Mesothelial cell of epicardium (in vitro differentiated cells): ENCODE measurements at regions not wholly inside any gene's neighbourhood (a gene's known extent, or its start where the extent isn't known, plus 50 kb on each side); places are given as distances from the start of the nearest gene placed in this dataset.

Experiments
- DNase-seq, 2 experiments: peaks; one replicate each; pipeline ENCODE4 v3.0.0; 2021; ENCODE audit warnings: low spot score in 2 of 2; ENCODE audit not compliant: unreplicated experiment in 2 of 2
- H3K27ac Mint-ChIP-seq: 2 replicates; pipeline ENCODE4 v1.8.0; 2021; ENCODE audit warnings: mixed read lengths
- H3K27me3 Mint-ChIP-seq: 2 replicates; pipeline ENCODE4 v1.8.0; 2021; ENCODE audit warnings: low read depth, mixed read lengths
- H3K36me3 Mint-ChIP-seq: 2 replicates; pipeline ENCODE4 v1.8.0; 2021; ENCODE audit warnings: mixed read lengths
- H3K4me1 Mint-ChIP-seq: 2 replicates; pipeline ENCODE4 v1.8.0; 2021; ENCODE audit warnings: mixed read lengths
- H3K4me3 Mint-ChIP-seq: 2 replicates; pipeline ENCODE4 v1.8.0; 2021; ENCODE audit warnings: mild to moderate bottlenecking, moderate library complexity, mixed read lengths
- H3K9me3 Mint-ChIP-seq: 2 replicates; pipeline ENCODE4 v1.8.0; 2021; ENCODE audit warnings: mixed read lengths
- TF ChIP-seq, protein P1 (sequence below): fragments of 200-600 bp; sonication (generic); IDR thresholded peaks from one replicate; pipeline ENCODE4 v1.5.0; 2021; ENCODE audit warnings: antibody characterized with exemption; ENCODE audit not compliant: unreplicated experiment

DNA sequence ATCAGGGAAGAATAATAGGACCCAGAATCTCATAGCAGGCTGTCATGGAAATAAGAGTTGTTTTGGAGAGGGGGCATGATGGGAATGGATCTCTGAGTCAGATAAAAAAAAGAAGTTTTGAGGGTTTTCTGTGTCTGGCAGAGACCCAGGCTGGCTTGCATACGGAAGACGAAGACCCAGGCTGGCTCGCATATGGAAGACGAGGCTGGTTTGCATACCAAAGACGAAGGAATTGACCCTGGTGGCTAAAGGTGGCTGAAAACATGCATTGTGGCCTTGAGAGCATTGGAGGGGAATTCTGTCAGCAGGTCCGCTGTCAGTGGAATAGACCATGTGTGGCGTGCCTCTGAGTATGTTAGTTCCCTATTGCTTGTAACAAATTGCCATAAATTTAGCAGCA is 335.1 kb downstream of the BTBD3 start:
- Mint-ChIP-seq H3K4me3 (no peak overlapping the region), H3K27ac (no peak overlapping the region)

DNA sequence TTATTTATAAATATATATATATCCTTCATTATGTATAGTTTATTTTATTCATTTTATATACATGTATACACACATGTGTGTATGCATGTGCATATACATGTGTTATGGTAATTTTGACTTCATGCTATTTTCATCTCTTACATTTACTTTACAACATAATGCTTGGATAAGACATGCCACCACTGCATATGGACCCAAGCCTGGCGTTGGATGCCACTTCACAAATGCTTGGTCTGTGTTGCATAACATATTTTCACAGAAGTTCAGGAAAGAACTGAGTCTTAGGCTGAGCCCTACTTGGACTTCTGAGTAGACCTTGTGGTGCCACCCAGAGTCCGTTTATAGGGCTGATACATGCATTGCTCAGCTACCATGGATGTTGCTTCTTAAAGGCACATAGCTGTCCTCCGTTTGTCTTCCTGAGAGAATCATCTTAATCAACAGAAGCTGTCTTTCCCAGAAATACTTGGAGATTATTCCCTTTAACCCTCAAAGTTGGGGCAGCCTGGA is 337.8 kb downstream of the BTBD3 start:
- DNase-seq: no peak
- H3K27me3 Mint-ChIP-seq: no peaks in the 10 kb centered on the region
- no peak overlapping the region for H3K27ac Mint-ChIP-seq
- H3K4me3 Mint-ChIP-seq: no peak overlapping the region
- no peaks in the 10 kb centered on the region for H3K9me3 Mint-ChIP-seq
- TF ChIP-seq, protein P1, sequence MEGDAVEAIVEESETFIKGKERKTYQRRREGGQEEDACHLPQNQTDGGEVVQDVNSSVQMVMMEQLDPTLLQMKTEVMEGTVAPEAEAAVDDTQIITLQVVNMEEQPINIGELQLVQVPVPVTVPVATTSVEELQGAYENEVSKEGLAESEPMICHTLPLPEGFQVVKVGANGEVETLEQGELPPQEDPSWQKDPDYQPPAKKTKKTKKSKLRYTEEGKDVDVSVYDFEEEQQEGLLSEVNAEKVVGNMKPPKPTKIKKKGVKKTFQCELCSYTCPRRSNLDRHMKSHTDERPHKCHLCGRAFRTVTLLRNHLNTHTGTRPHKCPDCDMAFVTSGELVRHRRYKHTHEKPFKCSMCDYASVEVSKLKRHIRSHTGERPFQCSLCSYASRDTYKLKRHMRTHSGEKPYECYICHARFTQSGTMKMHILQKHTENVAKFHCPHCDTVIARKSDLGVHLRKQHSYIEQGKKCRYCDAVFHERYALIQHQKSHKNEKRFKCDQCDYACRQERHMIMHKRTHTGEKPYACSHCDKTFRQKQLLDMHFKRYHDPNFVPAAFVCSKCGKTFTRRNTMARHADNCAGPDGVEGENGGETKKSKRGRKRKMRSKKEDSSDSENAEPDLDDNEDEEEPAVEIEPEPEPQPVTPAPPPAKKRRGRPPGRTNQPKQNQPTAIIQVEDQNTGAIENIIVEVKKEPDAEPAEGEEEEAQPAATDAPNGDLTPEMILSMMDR: no peak
- no peaks in the 10 kb centered on the region for H3K36me3 Mint-ChIP-seq
- no peaks in the 10 kb centered on the region for H3K4me1 Mint-ChIP-seq

More for the DNA sequence above, 335.1 kb downstream of the BTBD3 start:
- H3K9me3 Mint-ChIP-seq: no peaks in the 10 kb centered on the region
- H3K4me1 Mint-ChIP-seq: peaks cover under 1% of the 10 kb centered on the region
- no peak for DNase-seq
- TF ChIP-seq, protein P1: no peak
- H3K36me3 Mint-ChIP-seq: no peaks in the 10 kb centered on the region
- no peaks in the 10 kb centered on the region for H3K27me3 Mint-ChIP-seq

DNA sequence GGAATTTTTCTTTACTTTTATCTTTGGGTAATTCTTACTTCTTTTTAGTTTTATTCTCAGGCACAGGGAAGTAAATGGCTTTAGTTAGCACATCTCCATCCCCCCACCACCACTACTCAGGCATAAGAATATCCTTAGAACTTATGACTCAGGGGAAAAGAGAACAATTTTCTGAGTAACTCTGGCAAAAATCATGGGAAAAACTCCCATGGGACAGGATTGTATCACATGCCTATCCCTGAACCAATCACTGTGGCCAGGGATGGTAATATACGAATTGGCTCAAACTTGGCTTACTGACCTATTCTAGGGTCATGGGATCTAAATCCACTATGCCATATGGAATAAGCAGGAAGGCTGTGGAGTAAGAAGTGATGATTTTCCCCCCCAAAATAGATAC is 339.1 kb downstream of the BTBD3 start:
- H3K27ac Mint-ChIP-seq: no peak overlapping the region
- no peaks in the 10 kb centered on the region for H3K9me3 Mint-ChIP-seq
- DNase-seq: no peak
- H3K36me3 Mint-ChIP-seq: no peaks in the 10 kb centered on the region
- H3K4me1 Mint-ChIP-seq: no peaks in the 10 kb centered on the region
- TF ChIP-seq, protein P1: no peak
- no peaks in the 10 kb centered on the region for H3K27me3 Mint-ChIP-seq
- H3K4me3 Mint-ChIP-seq: no peak overlapping the region

DNA sequence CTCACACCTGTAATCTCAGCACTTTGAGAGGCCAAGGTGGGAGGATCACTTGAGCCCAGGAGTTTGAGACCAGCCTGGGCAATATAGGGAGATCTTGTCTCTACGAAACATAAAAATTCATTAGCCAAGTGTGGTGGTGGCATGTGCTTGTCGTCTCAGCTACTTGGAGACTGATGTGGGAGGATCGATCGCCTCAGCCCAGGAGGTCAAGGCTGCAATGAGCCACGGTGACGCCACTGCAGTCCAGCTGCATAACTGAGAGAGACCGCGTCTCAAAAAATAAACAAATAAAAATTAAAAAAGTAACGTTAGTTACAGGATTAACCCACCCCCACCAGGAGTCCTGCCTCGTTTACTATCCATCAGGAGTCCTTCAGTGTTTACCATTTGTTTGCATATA is 345.1 kb downstream of the BTBD3 start:
- Mint-ChIP-seq H3K4me3 (no peak overlapping the region), H3K27me3 (no peaks in the 10 kb centered on the region), H3K9me3 (no peaks in the 10 kb centered on the region), H3K4me1 (peaks cover 14% of the 10 kb centered on the region), H3K36me3 (no peaks in the 10 kb centered on the region), H3K27ac (no peak overlapping the region)
- DNase-seq: no peak
- TF ChIP-seq, protein P1: no peak

DNA sequence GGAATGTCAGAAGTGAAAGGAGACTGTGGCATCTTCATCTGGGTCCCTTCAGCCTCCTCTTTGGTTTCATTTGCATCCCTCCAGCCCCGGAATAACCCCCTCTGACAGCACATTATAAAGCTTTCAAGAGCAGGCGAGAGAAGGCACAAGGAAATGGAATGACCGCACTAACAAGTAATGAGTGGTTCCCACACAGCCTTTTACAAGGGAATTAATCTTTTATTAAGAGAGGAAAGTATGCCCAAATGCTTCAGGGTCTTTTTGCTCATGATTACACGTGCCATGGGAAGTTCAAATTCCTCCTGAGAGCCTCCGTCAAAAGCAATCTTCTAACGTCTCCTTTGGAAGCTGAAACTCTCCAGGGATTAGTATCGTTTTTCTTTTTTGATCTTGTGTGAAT is 347.0 kb downstream of the BTBD3 start:
- Mint-ChIP-seq H3K4me3 (no peak overlapping the region), H3K9me3 (no peaks in the 10 kb centered on the region), H3K4me1 (peaks cover 14% of the 10 kb centered on the region), H3K27ac (peak overlapping the region; percentile 75), H3K27me3 (no peaks in the 10 kb centered on the region), H3K36me3 (no peaks in the 10 kb centered on the region)
- DNase-seq: no peak
- TF ChIP-seq, protein P1: no peak

DNA sequence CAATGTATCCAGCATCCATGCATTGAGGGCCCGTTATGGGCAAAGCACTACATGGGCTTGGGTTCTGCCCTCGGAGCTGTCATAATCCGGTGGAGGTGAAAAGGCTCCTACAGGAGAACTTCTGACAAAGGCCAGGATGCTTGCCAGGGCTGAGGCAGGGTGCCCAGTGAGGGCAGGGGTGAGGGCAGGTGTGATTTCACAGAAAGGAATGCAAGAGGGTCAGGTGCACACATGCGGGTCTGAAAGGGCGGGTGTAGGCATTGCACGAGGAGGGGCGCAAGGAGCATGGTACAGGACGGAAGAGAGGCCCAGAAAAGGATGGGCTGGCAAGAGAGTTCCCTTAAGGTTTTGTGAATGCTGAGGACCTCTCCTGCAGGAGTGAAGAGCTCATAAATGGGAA is 348.0 kb downstream of the BTBD3 start:
- TF ChIP-seq, protein P1: no peak
- Mint-ChIP-seq H3K36me3 (no peaks in the 10 kb centered on the region), H3K4me1 (peaks cover 15% of the 10 kb centered on the region), H3K4me3 (no peak overlapping the region), H3K27me3 (no peaks in the 10 kb centered on the region), H3K9me3 (no peaks in the 10 kb centered on the region), H3K27ac (no peak overlapping the region)
- DNase-seq: no peak
